GM12878 (cell line): ENCODE measurements at regions not wholly inside any gene's neighbourhood (a gene's known extent, or its start where the extent isn't known, plus 50 kb on each side); places are given as distances from the start of the nearest gene placed in this dataset.

Experiments
- CEBPB ChIP-seq, 2 experiments: fragments of 150-350 bp in 1 of 2; IDR thresholded peaks; 2 replicates each; pipeline ENCODE4 v1.6.1; 2012 to 2014; ENCODE audit warnings: low read depth in 2 of 2, low read length in 2 of 2, borderline replicate concordance in 1 of 2, inconsistent platforms in 1 of 2
- HDGF ChIP-seq: fragments of 450-650 bp; IDR thresholded peaks from 2 replicates; pipeline ENCODE4 v1.6.1; 2016; ENCODE audit warnings: antibody characterized with exemption
- LARP7 ChIP-seq: fragments of 450-650 bp; IDR thresholded peaks from 2 replicates; pipeline ENCODE4 v1.6.1; 2017; ENCODE audit warnings: mild to moderate bottlenecking
- MEF2B ChIP-seq: fragments of 450-650 bp; IDR thresholded peaks from 2 replicates; pipeline ENCODE4 v1.6.1; 2018; ENCODE audit warnings: mild to moderate bottlenecking, moderate library complexity; ENCODE audit not compliant: partially characterized antibody, poor library complexity, severe bottlenecking
- POLR2AphosphoS5 ChIP-seq: IDR thresholded peaks from 2 replicates; pipeline ENCODE4 v1.6.1; 2011; ENCODE audit warnings: mild to moderate bottlenecking, low read length, inconsistent platforms
- SP1 ChIP-seq: IDR thresholded peaks from one replicate; pipeline ENCODE4 v1.6.1; 2011; ENCODE audit warnings: low read depth, low read length

GRCh38 chr20:22438346-22438745, 146.0 kb downstream of the FOXA2 start:
- TF ChIP-seq MEF2B (no peak), POLR2AphosphoS5 (no peak), LARP7 (no peak), SP1 (no peak), HDGF (no peak), CEBPB (IDR thresholded peaks at IDR 0.05; ENCODE audit: borderline replicate concordance in 1 of 2, low read depth in 2 of 2, low read length in 2 of 2) (no peak)
